ENCODE measurements at regions not wholly inside any gene's neighbourhood (a gene's known extent, or its start where the extent isn't known, plus 50 kb on each side); places are given as distances from the start of the nearest gene placed in this dataset.

- no peak for TF ChIP-seq CTCF (IDR thresholded peaks at IDR 0.05)
- no peak for TF ChIP-seq ZFX (IDR thresholded peaks at IDR 0.05; ENCODE audit: borderline replicate concordance)
Observed at GRCh38 chr3:22951910-22952309, 251.2 kb upstream of the UBE2E2 start.

Data from 22Rv1 (cell line).